ENCODE measurements at regions not wholly inside any gene's neighbourhood (a gene's known extent, or its start where the extent isn't known, plus 50 kb on each side); places are given as distances from the start of the nearest gene placed in this dataset.

GRCh38 chr13:48761256-48761655 is 107.5 kb downstream of the CYSLTR2 start:
- no peak for DNase-seq (ENCODE audit: low spot score)

GRCh38 chr13:48769107-48769704 is 115.5 kb downstream of the CYSLTR2 start:
- peak; percentile 93 for DNase-seq (ENCODE audit: low spot score)

- DNase-seq (ENCODE audit: low spot score) = no peak
Observed at GRCh38 chr13:48770372-48770771, 116.6 kb downstream of the CYSLTR2 start.

GRCh38 chr13:48772908-48773307 is 119.2 kb downstream of the CYSLTR2 start:
- DNase-seq (ENCODE audit: low spot score) = no peak

GRCh38 chr13:48773531-48774275 is 120.0 kb downstream of the CYSLTR2 start:
- DNase-seq (ENCODE audit: low spot score) = no peak

GRCh38 chr13:48775285-48775684 is 121.6 kb downstream of the CYSLTR2 start:
- no peak for DNase-seq (ENCODE audit: low spot score)

GRCh38 chr13:48775804-48776203 is 122.1 kb downstream of the CYSLTR2 start:
- DNase-seq (ENCODE audit: low spot score) = no peak

GRCh38 chr13:48776401-48776800 is 122.7 kb downstream of the CYSLTR2 start:
- no peak for DNase-seq (ENCODE audit: low spot score)

- DNase-seq (ENCODE audit: low spot score) = no peak
Observed at GRCh38 chr13:48778610-48779009, 124.9 kb downstream of the CYSLTR2 start.

GRCh38 chr13:48780713-48781341 is 127.1 kb downstream of the CYSLTR2 start:
- DNase-seq (ENCODE audit: low spot score) = no peak

GRCh38 chr13:48782429-48782840 is 128.7 kb downstream of the CYSLTR2 start:
- no peak for DNase-seq (ENCODE audit: low spot score)

GRCh38 chr13:48783181-48783630 is 129.5 kb downstream of the CYSLTR2 start:
- peak; percentile 25 for DNase-seq (ENCODE audit: low spot score)

- DNase-seq (ENCODE audit: low spot score) = no peak
Observed at GRCh38 chr13:48783695-48784230, 130.0 kb downstream of the CYSLTR2 start.

GRCh38 chr13:48784916-48785548 is 131.3 kb downstream of the CYSLTR2 start:
- DNase-seq (ENCODE audit: low spot score) = no peak

GRCh38 chr13:48790199-48790598 is 136.5 kb downstream of the CYSLTR2 start:
- no peak for DNase-seq (ENCODE audit: low spot score)

GRCh38 chr13:48790966-48791365 is 137.2 kb downstream of the CYSLTR2 start:
- DNase-seq (ENCODE audit: low spot score) = no peak

GRCh38 chr13:48797127-48797526 is 143.4 kb downstream of the CYSLTR2 start:
- DNase-seq (ENCODE audit: low spot score) = no peak

GRCh38 chr13:48797761-48798160 is 144.0 kb downstream of the CYSLTR2 start:
- DNase-seq (ENCODE audit: low spot score) = no peak

- DNase-seq (ENCODE audit: low spot score) = no peak
Observed at GRCh38 chr13:48798180-48798579, 144.5 kb downstream of the CYSLTR2 start.

GRCh38 chr13:48801255-48801654 is 147.5 kb downstream of the CYSLTR2 start:
- DNase-seq (ENCODE audit: low spot score) = no peak

GRCh38 chr13:48804821-48805601 is 151.3 kb downstream of the CYSLTR2 start:
- DNase-seq (ENCODE audit: low spot score) = no peak

- no peak for DNase-seq (ENCODE audit: low spot score)
Observed at GRCh38 chr13:48806522-48806921, 152.8 kb downstream of the CYSLTR2 start.

Data from pons (tissue), 1 donor.